ENCODE measurements at regions not wholly inside any gene's neighbourhood (a gene's known extent, or its start where the extent isn't known, plus 50 kb on each side); places are given as distances from the start of the nearest gene placed in this dataset.

DNA sequence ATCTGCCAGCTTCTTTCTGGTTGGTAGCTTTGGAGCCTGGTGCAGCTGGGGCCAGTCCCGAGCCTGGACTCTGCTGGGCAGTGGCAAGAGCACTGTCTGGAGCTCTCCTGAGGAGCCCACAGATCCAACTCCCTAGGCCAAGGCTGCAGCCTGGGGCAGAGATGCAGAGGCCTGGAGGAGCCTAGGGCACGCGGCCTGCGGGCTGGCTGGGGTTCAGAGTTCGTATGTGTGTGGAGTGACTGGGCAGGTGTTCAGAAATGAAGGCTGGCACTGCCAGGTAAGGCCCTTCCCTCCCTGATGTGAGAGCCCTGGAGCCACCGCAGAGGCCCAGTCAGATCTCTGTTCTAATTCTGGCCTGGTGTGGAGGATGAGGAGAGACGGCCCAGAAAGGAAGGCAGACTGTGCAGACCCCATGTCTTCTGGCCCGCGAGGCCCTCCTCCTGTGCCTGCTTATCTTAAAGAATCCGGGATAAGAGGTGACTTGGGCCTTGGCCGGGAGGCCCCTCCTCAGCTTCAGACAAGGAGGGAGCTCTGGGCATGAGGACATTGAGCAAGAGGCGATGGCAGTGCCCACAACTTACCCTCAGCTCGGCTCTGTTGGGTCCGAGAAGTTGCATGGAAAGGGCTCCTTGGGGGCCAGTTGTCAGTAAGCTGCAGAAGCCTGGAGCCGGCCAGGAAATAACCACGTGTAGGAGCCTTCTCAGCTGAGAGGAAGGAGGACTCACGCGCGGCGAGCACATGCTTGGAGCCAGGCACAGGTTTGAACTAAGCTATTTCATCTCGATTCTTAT, 62.2 kb upstream of the B3GAT1 start:
- DNase-seq (ENCODE audit: low spot score) = no peak

DNA sequence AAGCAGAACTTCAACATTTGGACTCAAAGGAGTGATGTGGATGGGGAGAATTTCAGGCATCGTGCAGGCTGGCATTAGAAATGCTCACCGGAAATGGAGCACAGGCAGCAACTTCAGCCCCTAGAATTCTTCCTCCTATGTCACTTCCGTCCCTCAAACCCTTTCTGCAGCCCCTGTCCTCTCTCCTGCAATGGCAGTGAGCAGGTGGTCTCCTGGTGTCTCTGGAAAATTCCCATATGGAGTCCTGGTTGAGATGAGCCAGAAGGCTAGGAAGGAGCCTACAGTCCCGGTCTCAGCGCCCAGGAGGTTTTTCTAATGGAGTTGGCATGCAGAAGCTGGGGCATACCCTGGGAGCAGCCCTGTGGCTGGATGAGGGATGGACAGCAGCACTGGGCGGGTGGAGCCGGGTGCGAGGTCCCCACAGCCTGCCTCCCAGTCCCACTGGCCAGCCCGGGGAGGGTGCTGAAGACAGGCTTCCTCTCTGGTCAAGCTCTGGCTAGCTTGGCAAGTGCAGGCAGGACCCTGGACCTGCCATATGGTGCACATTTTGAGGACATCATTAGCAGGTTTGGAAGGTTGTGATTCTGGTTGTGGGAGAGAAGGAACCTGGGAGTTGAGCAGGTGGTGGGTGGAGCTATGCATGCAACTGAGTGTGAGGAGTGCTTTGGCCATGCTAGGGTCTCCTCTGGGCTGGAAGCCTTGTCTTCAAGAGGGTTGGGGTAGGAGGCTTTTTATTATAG, 59.8 kb upstream of the B3GAT1 start:
- no peak for DNase-seq (ENCODE audit: low spot score)

DNA sequence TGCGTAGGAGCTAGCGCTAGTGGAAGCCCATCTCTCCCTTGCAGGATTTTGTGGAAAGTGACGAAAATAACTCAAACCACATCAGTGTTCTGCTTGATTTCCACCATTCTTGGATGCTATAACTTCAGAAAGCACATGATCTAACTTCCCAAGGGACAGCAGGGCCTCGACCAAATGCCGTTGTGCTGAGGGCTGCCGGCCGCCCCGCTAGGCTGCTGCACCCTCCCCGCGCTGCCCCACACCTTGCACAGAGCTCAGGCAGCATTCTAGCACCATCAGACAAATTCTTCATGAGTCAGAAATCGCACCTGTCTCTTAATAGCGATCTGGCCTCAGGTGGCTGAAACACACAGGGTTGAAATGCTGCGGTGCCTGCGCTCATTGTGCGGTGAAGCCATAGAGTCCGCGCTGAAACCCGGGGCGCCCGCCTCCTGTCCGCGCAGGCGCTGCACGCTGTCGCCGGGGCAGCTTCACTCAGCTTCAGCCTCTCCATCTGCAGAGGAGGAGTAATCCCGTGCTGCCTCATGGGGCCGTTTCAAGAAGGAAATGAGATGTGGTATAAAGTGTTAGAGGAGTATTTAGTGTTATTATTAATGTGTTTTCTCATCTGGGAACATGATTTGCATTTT, 59.2 kb upstream of the B3GAT1 start:
- no peak for DNase-seq (ENCODE audit: low spot score)

DNA sequence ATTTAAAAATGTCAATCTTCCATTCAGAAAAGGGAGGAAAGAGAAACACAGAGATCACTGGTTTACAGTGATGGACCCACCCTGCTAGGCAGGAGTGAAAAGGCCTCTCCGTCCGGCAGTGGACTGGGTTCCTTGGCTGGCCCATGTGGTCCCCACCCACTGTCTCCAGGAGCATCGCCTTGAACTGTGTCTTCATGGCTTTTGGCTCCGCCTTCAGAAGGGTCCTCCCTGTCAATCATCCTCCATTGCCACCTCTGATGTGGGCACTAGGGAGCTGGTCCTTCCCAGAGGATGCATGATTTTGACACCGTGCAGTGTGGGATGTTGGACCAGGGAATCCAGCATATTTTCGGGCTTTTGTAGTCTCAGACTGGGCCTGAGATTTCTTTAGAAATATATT, 58.2 kb upstream of the B3GAT1 start:
- DNase-seq (ENCODE audit: low spot score) = no peak

DNA sequence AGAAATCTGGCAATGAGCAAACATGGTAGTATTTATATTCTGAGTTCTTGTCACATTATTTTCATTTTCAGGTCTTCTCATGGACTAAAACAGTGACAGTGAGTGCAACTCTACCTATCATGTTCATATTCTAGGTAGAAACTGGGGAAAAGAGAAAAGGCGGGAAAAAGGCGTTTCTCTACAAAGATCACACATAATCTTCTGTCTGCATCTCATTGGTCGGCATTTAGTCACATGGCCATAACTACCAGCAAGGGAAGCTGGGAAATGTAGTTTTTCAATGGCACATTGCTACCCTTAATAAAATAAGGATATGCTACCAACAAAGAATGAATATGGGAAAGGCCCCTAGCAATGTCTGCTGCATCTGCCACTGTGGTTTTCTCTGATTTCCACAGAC, 57.6 kb upstream of the B3GAT1 start:
- DNase-seq (ENCODE audit: low spot score) = peak; percentile 33

DNA sequence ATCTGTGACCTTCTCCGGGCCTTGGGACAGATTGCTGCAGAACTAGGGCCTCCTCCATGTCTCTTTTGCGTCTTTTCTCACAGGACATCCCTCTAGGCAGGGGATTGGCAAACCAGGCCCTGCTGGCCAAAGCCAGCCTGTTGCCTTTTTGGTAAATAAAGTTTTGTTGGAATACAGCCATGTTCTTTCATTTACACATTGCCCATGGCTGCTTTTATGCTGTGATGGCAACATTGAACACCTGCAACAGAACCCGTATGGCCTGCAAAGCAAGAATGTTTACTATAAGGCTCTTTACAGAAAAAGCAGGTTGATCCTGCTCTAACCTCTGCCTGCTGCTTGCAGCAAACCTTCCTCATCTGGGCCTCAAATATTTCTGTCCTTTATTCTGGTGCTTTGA, 56.8 kb upstream of the B3GAT1 start:
- DNase-seq (ENCODE audit: low spot score) = no peak

DNA sequence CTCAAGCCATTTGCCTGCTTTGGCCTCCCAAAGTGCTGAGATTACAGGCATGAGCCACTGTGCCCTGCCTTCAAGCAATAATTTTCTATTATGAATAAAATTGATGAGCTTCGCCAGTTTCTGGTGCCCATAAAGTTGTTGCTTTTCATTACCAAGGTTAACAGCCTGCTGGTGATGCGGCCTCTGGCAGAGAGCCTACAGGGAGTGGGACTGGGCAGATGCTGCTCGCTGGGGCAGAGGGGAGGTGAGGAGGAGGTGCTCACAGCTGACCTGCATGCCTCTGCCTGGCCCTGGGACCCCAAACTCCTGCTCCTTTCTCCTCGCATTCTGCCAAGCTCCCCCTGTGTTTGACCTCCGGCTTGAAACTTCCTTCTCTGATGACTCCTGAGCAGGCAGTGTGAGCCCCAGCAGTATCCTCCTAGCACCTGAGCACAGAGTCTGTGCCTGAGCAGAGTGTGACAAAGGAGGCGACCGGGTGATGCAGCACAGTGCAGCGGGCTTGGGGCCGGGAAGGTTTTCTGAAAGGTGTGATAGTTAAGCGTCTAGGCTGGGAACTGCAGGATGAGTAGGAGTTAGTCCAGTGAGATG, 56.1 kb upstream of the B3GAT1 start:
- no peak for DNase-seq (ENCODE audit: low spot score)

DNA sequence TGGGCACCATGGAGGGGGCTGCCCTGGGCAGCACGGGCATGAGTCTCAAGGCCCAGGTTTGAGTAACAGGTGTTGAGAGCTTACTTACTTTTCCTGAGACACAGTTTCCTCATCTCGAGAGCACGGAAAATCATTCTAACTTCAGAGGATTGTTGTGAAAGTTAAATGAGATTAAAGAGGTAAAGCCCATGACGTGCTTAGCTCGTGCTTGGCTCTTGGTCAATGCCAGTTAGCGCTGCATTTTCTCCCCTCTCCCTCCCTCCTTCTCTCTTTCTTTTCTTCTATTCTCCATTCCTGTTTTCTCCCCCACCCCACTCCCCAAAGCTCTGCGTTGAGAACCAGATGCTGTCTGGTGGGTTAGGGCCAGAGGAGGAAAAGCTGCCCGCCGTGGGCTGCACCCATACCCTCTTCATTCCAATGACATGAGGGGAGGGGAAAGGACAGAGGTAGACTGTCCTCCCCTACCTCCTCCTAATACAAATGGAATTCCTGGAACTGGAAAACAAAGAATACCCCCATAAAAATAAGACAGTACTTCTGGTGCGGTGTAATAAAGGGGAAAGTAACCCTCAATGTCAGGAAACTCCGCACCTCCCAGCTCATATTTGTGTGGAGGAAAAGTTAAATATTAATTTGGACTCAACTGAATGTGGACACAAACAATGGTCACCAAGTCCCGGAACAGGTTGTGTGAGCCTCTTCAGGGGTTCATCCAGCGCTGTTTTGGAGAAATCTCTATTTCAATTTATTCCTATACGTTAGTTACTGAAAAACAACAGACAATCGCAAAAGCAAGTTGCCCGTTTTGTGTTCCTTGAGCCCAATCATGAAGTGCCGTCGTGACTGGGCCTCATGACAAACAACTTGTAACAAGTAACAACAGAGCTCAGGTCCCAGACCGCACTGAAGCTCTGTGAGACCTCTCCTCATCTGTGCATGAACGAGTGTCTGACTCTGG, 54.8 kb upstream of the B3GAT1 start:
- no peak for DNase-seq (ENCODE audit: low spot score)

DNA sequence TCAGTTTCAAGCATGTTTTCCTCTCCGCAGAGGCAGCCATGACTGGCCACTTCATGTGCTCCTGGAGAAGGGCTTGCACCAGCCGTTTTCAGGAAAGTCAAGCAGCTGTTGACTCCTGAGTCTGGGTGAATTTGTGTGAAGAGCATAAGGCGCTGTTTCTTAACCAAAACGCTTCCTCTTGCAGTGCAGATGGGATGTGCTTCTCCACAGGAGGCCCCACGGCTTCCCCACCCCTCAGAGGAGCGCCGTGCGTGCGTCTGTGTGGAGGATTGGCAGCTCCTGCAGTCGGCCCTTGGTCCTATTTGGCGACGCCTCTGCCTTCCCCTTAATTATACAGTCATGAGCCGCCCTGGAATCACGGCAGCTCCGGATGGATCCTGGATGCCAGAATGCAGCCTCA, 54.1 kb upstream of the B3GAT1 start:
- DNase-seq (ENCODE audit: low spot score) = no peak

DNA sequence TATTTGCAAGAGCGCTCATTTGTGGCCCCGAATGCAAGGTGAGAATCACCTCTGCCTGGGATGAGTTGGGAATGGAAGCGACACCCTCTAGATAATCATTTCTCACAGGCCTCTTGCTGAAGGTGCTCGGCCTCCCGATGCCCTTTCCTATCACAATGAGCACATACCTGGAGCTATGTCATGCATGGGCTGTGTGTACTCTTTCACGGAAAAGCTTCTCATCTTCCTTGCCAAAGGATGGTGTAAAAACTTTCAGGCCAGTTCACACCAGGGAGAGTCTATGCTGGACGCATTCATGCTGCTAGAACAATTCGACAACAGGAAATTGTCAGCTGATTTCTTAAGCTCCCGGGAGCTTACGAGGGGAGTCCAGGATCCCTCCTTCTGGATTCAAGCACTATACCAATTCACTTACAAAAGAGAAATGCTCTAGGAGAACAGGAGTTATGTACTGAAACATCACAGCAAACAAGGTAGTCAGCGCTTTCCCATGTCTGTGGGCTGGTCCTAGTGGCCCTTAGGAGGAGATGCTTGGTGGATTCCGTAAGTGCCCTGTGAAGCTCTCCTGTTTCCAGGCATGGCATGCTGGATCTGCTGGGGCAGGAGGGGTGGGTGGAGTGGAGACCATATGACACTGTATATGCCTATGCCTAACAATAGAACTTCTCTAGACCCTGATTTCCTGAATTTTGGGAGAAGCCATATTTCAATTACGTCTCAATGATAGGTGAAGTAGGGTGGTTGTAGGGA, 53.1 kb upstream of the B3GAT1 start:
- no peak for DNase-seq (ENCODE audit: low spot score)

DNA sequence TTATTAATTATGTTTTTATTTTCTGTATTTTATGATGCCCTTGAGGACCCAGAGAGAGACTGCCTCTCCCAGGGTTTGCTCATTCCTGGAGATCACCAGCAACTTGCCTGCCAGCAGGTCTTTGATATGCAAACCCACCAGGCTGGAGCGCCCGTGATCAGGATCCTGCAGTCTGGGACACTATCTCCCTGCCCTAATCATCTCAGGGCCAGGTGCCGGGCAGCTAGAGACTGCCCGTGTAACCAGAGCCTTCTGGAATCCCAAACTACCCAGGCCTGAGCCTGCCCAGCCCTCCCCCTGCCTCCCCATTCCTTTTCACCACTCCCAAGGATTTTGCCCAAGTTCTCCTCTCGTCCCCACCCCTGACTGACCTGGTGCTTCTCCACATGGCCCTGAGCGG, 52.2 kb upstream of the B3GAT1 start:
- no peak for DNase-seq (ENCODE audit: low spot score)

DNA sequence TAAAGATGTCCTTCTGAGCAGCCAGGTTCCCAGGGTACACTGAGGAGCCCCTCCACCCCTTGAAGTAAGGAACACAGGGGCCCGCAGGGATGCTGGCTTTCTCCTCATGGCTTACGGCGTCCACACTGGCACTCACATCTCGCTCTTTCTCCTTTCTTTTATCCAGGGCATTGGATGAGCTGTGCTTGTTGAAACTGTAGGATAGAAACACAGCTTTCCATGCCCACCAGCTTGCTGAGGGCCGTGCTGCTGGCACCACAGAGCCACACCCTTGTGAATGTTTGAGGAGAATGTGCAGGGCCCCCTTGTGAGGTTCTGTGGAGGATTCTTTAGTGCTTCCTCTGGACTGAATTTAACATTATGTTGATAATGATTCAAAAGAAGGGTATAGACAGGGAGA, 51.7 kb upstream of the B3GAT1 start:
- no peak for DNase-seq (ENCODE audit: low spot score)
